ENCODE measurements at regions not wholly inside any gene's neighbourhood (a gene's known extent, or its start where the extent isn't known, plus 50 kb on each side); places are given as distances from the start of the nearest gene placed in this dataset.

GRCh38 chr9:32015795-32016194 lies 368.6 kb upstream of the ACO1 start:
- Histone ChIP-seq H3K9me3 (ENCODE audit: control insufficient read depth, insufficient read depth, low read length) (no peaks in the 10 kb centered on the region), H3K27ac (ENCODE audit: low read depth, low read length) (no peak overlapping the region), H3K9me2 (replicated peaks; ENCODE audit: control insufficient read depth, low read length) (no peaks in the 10 kb centered on the region), H3K4me2 (ENCODE audit: low read length) (no peak overlapping the region), H3F3A (ENCODE audit: control insufficient read depth, insufficient read depth) (no peaks in the 10 kb centered on the region), H4K20me1 (ENCODE audit: control insufficient read depth, insufficient read depth, low read depth, low read length) (no peaks in the 10 kb centered on the region), H3K4me1 (ENCODE audit: control insufficient read depth, low read length) (no peaks in the 10 kb centered on the region), H3K4me3 (ENCODE audit: low read length) (no peak overlapping the region), H3K79me2 (ENCODE audit: control insufficient read depth, low read length) (no peaks in the 10 kb centered on the region), H3K36me3 (ENCODE audit: control insufficient read depth, low read length) (no peaks in the 10 kb centered on the region), H3K27me3 (ENCODE audit: control insufficient read depth, low read length) (no peaks in the 10 kb centered on the region)
- no peak for TF ChIP-seq EZH2phosphoT487 (IDR thresholded peaks at IDR 0.05; ENCODE audit: borderline replicate concordance, low read length)

- no peaks in the 10 kb centered on the region for H3K9me2 ChIP-seq (replicated peaks; ENCODE audit: control insufficient read depth, low read length)
- H3K4me2 ChIP-seq (ENCODE audit: low read length): no peak overlapping the region
- no peak overlapping the region for H3K4me3 ChIP-seq (ENCODE audit: low read length)
- no peaks in the 10 kb centered on the region for H3K79me2 ChIP-seq (ENCODE audit: control insufficient read depth, low read length)
- H3K36me3 ChIP-seq (ENCODE audit: control insufficient read depth, low read length): no peaks in the 10 kb centered on the region
- H3F3A ChIP-seq (ENCODE audit: control insufficient read depth, insufficient read depth): no peaks in the 10 kb centered on the region
- no peaks in the 10 kb centered on the region for H3K4me1 ChIP-seq (ENCODE audit: control insufficient read depth, low read length)
- H3K9me3 ChIP-seq (ENCODE audit: control insufficient read depth, insufficient read depth, low read length): no peaks in the 10 kb centered on the region
- TF ChIP-seq CTCF (IDR thresholded peaks at IDR 0.05; ENCODE audit: low read depth, low read length, poor library complexity, severe bottlenecking): no peak
- TF ChIP-seq EZH2phosphoT487 (IDR thresholded peaks at IDR 0.05; ENCODE audit: borderline replicate concordance, low read length): no peak
- H3K27me3 ChIP-seq (ENCODE audit: control insufficient read depth, low read length): no peaks in the 10 kb centered on the region
- no peaks in the 10 kb centered on the region for H4K20me1 ChIP-seq (ENCODE audit: control insufficient read depth, insufficient read depth, low read depth, low read length)
- no peak overlapping the region for H3K27ac ChIP-seq (ENCODE audit: low read depth, low read length)
Observed at GRCh38 chr9:32045513-32045912, 338.9 kb upstream of the ACO1 start.

- no peaks in the 10 kb centered on the region for H3K79me2 ChIP-seq (ENCODE audit: control insufficient read depth, low read length)
- no peaks in the 10 kb centered on the region for H3K36me3 ChIP-seq (ENCODE audit: control insufficient read depth, low read length)
- H3K27ac ChIP-seq (ENCODE audit: low read depth, low read length): no peak overlapping the region
- H3K4me2 ChIP-seq (ENCODE audit: low read length): no peak overlapping the region
- H3K4me1 ChIP-seq (ENCODE audit: control insufficient read depth, low read length): no peaks in the 10 kb centered on the region
- H3K9me3 ChIP-seq (ENCODE audit: control insufficient read depth, insufficient read depth, low read length): no peaks in the 10 kb centered on the region
- no peaks in the 10 kb centered on the region for H4K20me1 ChIP-seq (ENCODE audit: control insufficient read depth, insufficient read depth, low read depth, low read length)
- H3F3A ChIP-seq (ENCODE audit: control insufficient read depth, insufficient read depth): no peaks in the 10 kb centered on the region
- H3K27me3 ChIP-seq (ENCODE audit: control insufficient read depth, low read length): no peaks in the 10 kb centered on the region
- TF ChIP-seq EZH2phosphoT487 (IDR thresholded peaks at IDR 0.05; ENCODE audit: borderline replicate concordance, low read length): no peak
- TF ChIP-seq CTCF (IDR thresholded peaks at IDR 0.05; ENCODE audit: low read depth, low read length, poor library complexity, severe bottlenecking): no peak
- H3K9me2 ChIP-seq (replicated peaks; ENCODE audit: control insufficient read depth, low read length): no peaks in the 10 kb centered on the region
- no peak overlapping the region for H3K4me3 ChIP-seq (ENCODE audit: low read length)
Observed at GRCh38 chr9:32067261-32067660, 317.2 kb upstream of the ACO1 start.

- H3F3A ChIP-seq (ENCODE audit: control insufficient read depth, insufficient read depth): no peaks in the 10 kb centered on the region
- TF ChIP-seq CTCF (IDR thresholded peaks at IDR 0.05; ENCODE audit: low read depth, low read length, poor library complexity, severe bottlenecking) (peak; percentile 29), EZH2phosphoT487 (IDR thresholded peaks at IDR 0.05; ENCODE audit: borderline replicate concordance, low read length) (no peak)
- no peak overlapping the region for H3K27ac ChIP-seq (ENCODE audit: low read depth, low read length)
- no peak overlapping the region for H3K4me2 ChIP-seq (ENCODE audit: low read length)
- H3K79me2 ChIP-seq (ENCODE audit: control insufficient read depth, low read length): no peaks in the 10 kb centered on the region
- no peaks in the 10 kb centered on the region for H3K9me3 ChIP-seq (ENCODE audit: control insufficient read depth, insufficient read depth, low read length)
- H3K9me2 ChIP-seq (replicated peaks; ENCODE audit: control insufficient read depth, low read length): no peaks in the 10 kb centered on the region
- no peaks in the 10 kb centered on the region for H3K36me3 ChIP-seq (ENCODE audit: control insufficient read depth, low read length)
- no peaks in the 10 kb centered on the region for H4K20me1 ChIP-seq (ENCODE audit: control insufficient read depth, insufficient read depth, low read depth, low read length)
- no peaks in the 10 kb centered on the region for H3K27me3 ChIP-seq (ENCODE audit: control insufficient read depth, low read length)
- no peak overlapping the region for H3K4me3 ChIP-seq (ENCODE audit: low read length)
- H3K4me1 ChIP-seq (ENCODE audit: control insufficient read depth, low read length): no peaks in the 10 kb centered on the region
Observed at GRCh38 chr9:32069169-32069813, 315.2 kb upstream of the ACO1 start.

Data from DOHH2 (cell line).